ENCODE measurements at regions not wholly inside any gene's neighbourhood (a gene's known extent, or its start where the extent isn't known, plus 50 kb on each side); places are given as distances from the start of the nearest gene placed in this dataset.

- H4K20me1 ChIP-seq (ENCODE audit: insufficient read depth, low read length) = no peaks in the 10 kb centered on the region
- TF ChIP-seq CTCF (IDR thresholded peaks at IDR 0.05; ENCODE audit: extremely low read depth, low read depth, low read length) = no peak
Observed at GRCh38 chr14:66381755-66382154, 104.4 kb upstream of the CCDC196 start.

GRCh38 chr14:66383257-66383656, 102.9 kb upstream of the CCDC196 start:
- no peak for DNase-seq (ENCODE audit: insufficient read length, low spot score, missing footprints)
- Histone ChIP-seq H2AFZ (ENCODE audit: low read length) (no peak overlapping the region), H4K20me1 (ENCODE audit: insufficient read depth, low read length) (no peaks in the 10 kb centered on the region), H3K27ac (ENCODE audit: low read depth, low read length) (no peak overlapping the region), H3K4me2 (ENCODE audit: insufficient read depth, low read length) (no peak overlapping the region), H3K4me3 (ENCODE audit: insufficient read depth, low read length) (no peak overlapping the region), H3K36me3 (ENCODE audit: insufficient read depth, low read length) (no peaks in the 10 kb centered on the region), H3K9me3 (ENCODE audit: low read depth, low read length) (no peaks in the 10 kb centered on the region), H3K4me1 (ENCODE audit: insufficient read depth, low read length) (no peaks in the 10 kb centered on the region), H3K27me3 (ENCODE audit: insufficient read depth, low read length) (no peaks in the 10 kb centered on the region), H3K79me2 (ENCODE audit: insufficient read depth, low read length) (no peaks in the 10 kb centered on the region)
- TF ChIP-seq CTCF (IDR thresholded peaks at IDR 0.05; ENCODE audit: extremely low read depth, low read depth, low read length) = no peak

More at GRCh38 chr14:66381755-66382154, 104.4 kb upstream of the CCDC196 start:
- Histone ChIP-seq H3K79me2 (ENCODE audit: insufficient read depth, low read length) (no peaks in the 10 kb centered on the region), H3K4me2 (ENCODE audit: insufficient read depth, low read length) (no peak overlapping the region), H3K27ac (ENCODE audit: low read depth, low read length) (no peak overlapping the region), H2AFZ (ENCODE audit: low read length) (no peak overlapping the region), H3K4me1 (ENCODE audit: insufficient read depth, low read length) (no peaks in the 10 kb centered on the region), H3K9me3 (ENCODE audit: low read depth, low read length) (no peaks in the 10 kb centered on the region), H3K4me3 (ENCODE audit: insufficient read depth, low read length) (no peak overlapping the region), H3K36me3 (ENCODE audit: insufficient read depth, low read length) (no peaks in the 10 kb centered on the region), H3K27me3 (ENCODE audit: insufficient read depth, low read length) (no peaks in the 10 kb centered on the region)
- DNase-seq (ENCODE audit: insufficient read length, low spot score, missing footprints) = no peak

- H3K9me3 ChIP-seq (ENCODE audit: low read depth, low read length) = no peaks in the 10 kb centered on the region
- H2AFZ ChIP-seq (ENCODE audit: low read length) = no peak overlapping the region
- H3K36me3 ChIP-seq (ENCODE audit: insufficient read depth, low read length) = no peaks in the 10 kb centered on the region
- no peak for TF ChIP-seq CTCF (IDR thresholded peaks at IDR 0.05; ENCODE audit: extremely low read depth, low read depth, low read length)
- H3K4me3 ChIP-seq (ENCODE audit: insufficient read depth, low read length) = no peak overlapping the region
- no peak overlapping the region for H3K27ac ChIP-seq (ENCODE audit: low read depth, low read length)
- no peaks in the 10 kb centered on the region for H3K27me3 ChIP-seq (ENCODE audit: insufficient read depth, low read length)
- no peaks in the 10 kb centered on the region for H3K79me2 ChIP-seq (ENCODE audit: insufficient read depth, low read length)
- DNase-seq (ENCODE audit: insufficient read length, low spot score, missing footprints) = no peak
- no peaks in the 10 kb centered on the region for H3K4me1 ChIP-seq (ENCODE audit: insufficient read depth, low read length)
- H4K20me1 ChIP-seq (ENCODE audit: insufficient read depth, low read length) = no peaks in the 10 kb centered on the region
- H3K4me2 ChIP-seq (ENCODE audit: insufficient read depth, low read length) = no peak overlapping the region
Observed at GRCh38 chr14:66383771-66384170, 102.4 kb upstream of the CCDC196 start.

GRCh38 chr14:66388516-66388915, 97.7 kb upstream of the CCDC196 start:
- Histone ChIP-seq H3K27me3 (ENCODE audit: insufficient read depth, low read length) (no peaks in the 10 kb centered on the region), H3K9me3 (ENCODE audit: low read depth, low read length) (no peaks in the 10 kb centered on the region), H3K4me2 (ENCODE audit: insufficient read depth, low read length) (no peak overlapping the region), H3K79me2 (ENCODE audit: insufficient read depth, low read length) (no peaks in the 10 kb centered on the region), H3K4me1 (ENCODE audit: insufficient read depth, low read length) (no peaks in the 10 kb centered on the region), H3K4me3 (ENCODE audit: insufficient read depth, low read length) (no peak overlapping the region), H4K20me1 (ENCODE audit: insufficient read depth, low read length) (no peaks in the 10 kb centered on the region), H3K36me3 (ENCODE audit: insufficient read depth, low read length) (no peaks in the 10 kb centered on the region), H3K27ac (ENCODE audit: low read depth, low read length) (no peak overlapping the region), H2AFZ (ENCODE audit: low read length) (no peak overlapping the region)
- DNase-seq (ENCODE audit: insufficient read length, low spot score, missing footprints) = peak; percentile 34
- no peak for TF ChIP-seq CTCF (IDR thresholded peaks at IDR 0.05; ENCODE audit: extremely low read depth, low read depth, low read length)

Data from osteoblast (primary cell).